Neutrophil (primary cell): ENCODE measurements at regions not wholly inside any gene's neighbourhood (a gene's known extent, or its start where the extent isn't known, plus 50 kb on each side); places are given as distances from the start of the nearest gene placed in this dataset.

Source experiments
- H3K27ac ChIP-seq: fragments of 200-600 bp; sonication (generic); 2 replicates; pipeline ENCODE4 v1.5.1; 2016; ENCODE audit warnings: mild to moderate bottlenecking, moderate library complexity
- H3K27me3 ChIP-seq: fragments of 200-600 bp; sonication (generic); 2 replicates; pipeline ENCODE4 v1.6.0; 2016; ENCODE audit warnings: mild to moderate bottlenecking
- H3K36me3 ChIP-seq: fragments of 200-600 bp; sonication (generic); 2 replicates; pipeline ENCODE4 v1.5.1; 2017
- H3K4me1 ChIP-seq, 2 experiments: fragments of 200-600 bp in 1 of 2; sonication (generic) in 1 of 2; 1 replicate in 1 of 2; 2 replicates in 1 of 2; pipeline versions ENCODE4 v1.5.1 to v1.6.1; 2013 to 2016; ENCODE audit warnings: low read depth in 1 of 2, low read length in 1 of 2, mild to moderate bottlenecking in 1 of 2, moderate library complexity in 1 of 2; ENCODE audit not compliant: control insufficient read depth in 1 of 2, insufficient read depth in 1 of 2
- H3K4me3 ChIP-seq, 2 experiments: fragments of 200-600 bp in 1 of 2; sonication (generic) in 1 of 2; 1 replicate in 1 of 2; 2 replicates in 1 of 2; pipeline ENCODE4 v1.5.1; 2013 to 2016; ENCODE audit warnings: low read depth in 1 of 2, low read length in 1 of 2, mild to moderate bottlenecking in 1 of 2, moderate library complexity in 1 of 2
- H3K9me3 ChIP-seq: fragments of 200-600 bp; sonication (generic); 2 replicates; pipeline ENCODE4 v1.5.1; 2016
- TF ChIP-seq, protein P1 (sequence below): fragments of 200-600 bp; sonication (generic); IDR thresholded peaks from 2 replicates; pipeline ENCODE4 v1.5.1; 2016; ENCODE audit warnings: antibody characterized with exemption

DNA sequence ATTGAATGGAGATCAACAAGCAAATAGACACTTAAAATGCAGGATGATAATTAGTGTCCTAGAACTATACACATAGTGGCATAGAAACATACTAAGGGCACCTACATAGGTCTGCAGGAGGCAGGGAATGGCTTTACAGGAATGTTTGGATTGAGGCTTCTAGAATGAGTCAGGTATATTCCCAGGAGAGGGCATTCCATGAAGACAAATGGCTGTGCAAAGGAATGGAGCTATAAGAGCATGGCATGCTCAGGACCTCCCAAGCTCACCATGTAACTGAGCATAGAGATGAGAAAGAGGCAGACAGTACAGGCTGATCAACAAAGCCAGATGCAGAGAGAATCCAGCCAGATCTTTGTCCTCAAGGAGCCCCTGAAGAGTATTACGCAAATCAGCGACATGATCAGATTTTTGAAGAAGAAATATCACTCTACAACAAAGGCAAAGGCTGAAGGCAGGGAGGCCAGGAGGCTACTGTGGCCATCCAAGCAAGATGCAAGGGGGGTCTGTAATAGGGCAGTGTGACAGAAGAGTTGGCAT lies 211.1 kb upstream of the MTNR1B start:
- Histone ChIP-seq H3K36me3 (no peaks in the 10 kb centered on the region), H3K27me3 (no peaks in the 10 kb centered on the region), H3K9me3 (no peaks in the 10 kb centered on the region), H3K27ac (no peak overlapping the region), H3K4me3 (no peak overlapping the region), H3K4me1 (no peaks in the 10 kb centered on the region)
- TF ChIP-seq, protein P1, sequence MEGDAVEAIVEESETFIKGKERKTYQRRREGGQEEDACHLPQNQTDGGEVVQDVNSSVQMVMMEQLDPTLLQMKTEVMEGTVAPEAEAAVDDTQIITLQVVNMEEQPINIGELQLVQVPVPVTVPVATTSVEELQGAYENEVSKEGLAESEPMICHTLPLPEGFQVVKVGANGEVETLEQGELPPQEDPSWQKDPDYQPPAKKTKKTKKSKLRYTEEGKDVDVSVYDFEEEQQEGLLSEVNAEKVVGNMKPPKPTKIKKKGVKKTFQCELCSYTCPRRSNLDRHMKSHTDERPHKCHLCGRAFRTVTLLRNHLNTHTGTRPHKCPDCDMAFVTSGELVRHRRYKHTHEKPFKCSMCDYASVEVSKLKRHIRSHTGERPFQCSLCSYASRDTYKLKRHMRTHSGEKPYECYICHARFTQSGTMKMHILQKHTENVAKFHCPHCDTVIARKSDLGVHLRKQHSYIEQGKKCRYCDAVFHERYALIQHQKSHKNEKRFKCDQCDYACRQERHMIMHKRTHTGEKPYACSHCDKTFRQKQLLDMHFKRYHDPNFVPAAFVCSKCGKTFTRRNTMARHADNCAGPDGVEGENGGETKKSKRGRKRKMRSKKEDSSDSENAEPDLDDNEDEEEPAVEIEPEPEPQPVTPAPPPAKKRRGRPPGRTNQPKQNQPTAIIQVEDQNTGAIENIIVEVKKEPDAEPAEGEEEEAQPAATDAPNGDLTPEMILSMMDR: no peak

DNA sequence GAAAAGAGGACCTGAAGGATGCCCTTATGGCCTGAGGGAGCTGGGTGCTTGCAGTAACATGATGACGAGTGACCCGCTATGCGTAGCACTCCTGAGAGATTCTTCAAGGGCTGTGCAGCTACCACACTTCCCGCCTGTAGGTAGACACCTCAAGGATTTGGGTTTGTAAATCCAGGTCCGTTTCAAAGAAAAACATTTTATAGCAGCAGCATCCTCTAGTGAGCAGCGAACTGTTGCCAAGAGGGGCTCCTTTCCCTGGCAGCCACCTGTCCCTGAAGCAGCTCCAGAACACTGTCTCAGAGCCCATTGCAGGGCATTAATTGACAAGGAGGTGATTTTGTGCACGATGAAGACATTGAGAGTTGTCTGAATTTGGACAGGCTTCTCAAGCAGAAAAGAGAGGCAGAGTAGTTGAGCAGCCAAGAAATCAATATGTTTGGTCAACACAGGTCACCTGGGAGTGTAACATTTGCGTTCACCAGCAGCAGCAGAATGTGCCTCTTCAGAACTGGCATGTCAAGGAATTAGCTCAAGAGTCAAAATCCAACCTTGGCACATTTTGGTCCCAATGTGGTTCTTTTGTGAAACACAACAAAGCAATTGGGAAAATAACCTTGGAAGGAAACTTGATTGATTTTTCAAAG lies 209.8 kb upstream of the MTNR1B start:
- H3K27ac ChIP-seq: no peak overlapping the region
- H3K27me3 ChIP-seq: no peaks in the 10 kb centered on the region
- H3K36me3 ChIP-seq: no peaks in the 10 kb centered on the region
- no peaks in the 10 kb centered on the region for H3K4me1 ChIP-seq
- H3K4me3 ChIP-seq: no peak overlapping the region
- TF ChIP-seq, protein P1: no peak
- H3K9me3 ChIP-seq: no peaks in the 10 kb centered on the region

DNA sequence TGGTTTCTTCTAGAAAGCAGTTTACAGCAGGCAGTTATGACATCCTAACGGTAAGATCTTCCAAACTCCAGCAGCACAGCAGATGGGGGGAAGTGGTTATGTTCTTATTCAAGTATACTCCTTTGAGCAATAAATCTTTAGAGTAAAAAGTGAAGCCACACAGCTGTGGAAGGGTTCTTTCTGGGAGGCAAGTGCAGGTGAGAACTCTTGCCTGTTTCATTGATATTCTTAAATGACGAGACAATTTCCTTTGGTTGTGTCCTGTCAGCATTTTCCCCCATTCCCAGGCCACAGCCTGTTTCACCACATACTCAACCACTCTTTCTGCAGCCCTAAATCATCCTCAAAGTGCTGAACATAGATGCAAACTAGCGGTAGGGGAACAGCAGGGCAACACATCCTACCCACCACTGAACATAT lies 207.3 kb upstream of the MTNR1B start:
- H3K27me3 ChIP-seq: no peaks in the 10 kb centered on the region
- H3K4me1 ChIP-seq: peaks cover 0 to 3% of the 10 kb centered on the region in 2 experiments
- no peaks in the 10 kb centered on the region for H3K9me3 ChIP-seq
- H3K36me3 ChIP-seq: no peaks in the 10 kb centered on the region
- no peak overlapping the region for H3K4me3 ChIP-seq
- TF ChIP-seq, protein P1: no peak
- H3K27ac ChIP-seq: no peak overlapping the region

DNA sequence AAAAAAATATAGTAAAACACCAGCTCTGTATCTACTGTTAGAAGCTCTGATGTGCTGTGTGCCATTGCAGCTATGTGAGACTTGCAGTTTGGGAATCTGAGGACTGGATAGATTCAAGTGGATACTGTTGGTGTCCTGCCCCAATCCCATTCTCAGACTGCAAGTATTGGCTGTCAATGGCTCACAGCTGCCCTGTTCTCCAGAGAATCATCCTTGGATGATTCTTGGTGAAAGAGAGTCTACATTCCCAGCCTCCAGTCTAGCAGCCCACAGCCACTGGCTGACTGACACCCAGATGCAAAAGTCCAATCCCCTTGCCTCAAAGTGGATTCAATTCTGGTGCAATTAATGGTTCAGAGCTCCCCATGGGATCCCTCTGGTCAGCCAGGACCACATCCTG lies 206.1 kb upstream of the MTNR1B start:
- H3K4me1 ChIP-seq: peaks cover 0 to 3% of the 10 kb centered on the region in 2 experiments
- H3K27me3 ChIP-seq: no peaks in the 10 kb centered on the region
- H3K9me3 ChIP-seq: no peaks in the 10 kb centered on the region
- H3K4me3 ChIP-seq: no peak overlapping the region
- H3K36me3 ChIP-seq: no peaks in the 10 kb centered on the region
- TF ChIP-seq, protein P1: no peak
- no peak overlapping the region for H3K27ac ChIP-seq

DNA sequence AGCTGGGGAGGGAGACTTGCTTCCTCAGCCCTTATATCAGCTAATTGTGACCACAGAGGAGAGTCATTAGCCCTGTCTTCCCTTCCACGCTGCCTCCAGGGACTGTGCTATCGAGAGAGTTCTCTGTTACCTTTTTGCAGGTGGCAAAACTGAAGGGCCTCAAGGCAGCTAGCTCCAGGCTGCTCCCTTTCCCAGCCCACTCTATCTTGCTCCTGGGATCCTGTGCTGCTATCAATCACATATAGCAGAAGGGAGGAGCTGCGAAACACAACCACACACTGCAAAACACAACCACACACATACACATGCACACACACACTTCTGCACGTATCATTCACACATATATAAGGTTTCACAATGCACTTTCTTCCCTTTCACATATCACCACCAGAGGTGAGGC lies 205.3 kb upstream of the MTNR1B start:
- Histone ChIP-seq H3K36me3 (no peaks in the 10 kb centered on the region), H3K4me3 (no peak overlapping the region), H3K4me1 (peaks cover 0 to 3% of the 10 kb centered on the region in 2 experiments), H3K27me3 (no peaks in the 10 kb centered on the region), H3K27ac (no peak overlapping the region), H3K9me3 (no peaks in the 10 kb centered on the region)
- TF ChIP-seq, protein P1: no peak
